GM13977 (cell line): ENCODE measurements at regions not wholly inside any gene's neighbourhood (a gene's known extent, or its start where the extent isn't known, plus 50 kb on each side); places are given as distances from the start of the nearest gene placed in this dataset.

ENCODE experiments used
- DNase-seq: peaks from one replicate; pipeline ENCODE4 v3.0.0; 2012; ENCODE audit warnings: low spot score
- in situ Hi-C: fragments of 300-500 bp; cut with MboI; formaldehyde crosslinking; loops from one replicate; pipeline ENCODE4 v1.12.0; 2022; ENCODE audit warnings: low sequenced_read_pairs, low pct_unique_long_range_greater_than_20kb, mixed read lengths, inconsistent platforms; ENCODE audit not compliant: unreplicated experiment
- TF ChIP-seq, protein P1 (sequence below): IDR thresholded peaks from 2 replicates; pipeline ENCODE4 v1.5.1; 2012; ENCODE audit warnings: mild to moderate bottlenecking, control low read depth; ENCODE audit not compliant: insufficient read depth; ENCODE audit errors: extremely low read depth, missing control alignments

DNA sequence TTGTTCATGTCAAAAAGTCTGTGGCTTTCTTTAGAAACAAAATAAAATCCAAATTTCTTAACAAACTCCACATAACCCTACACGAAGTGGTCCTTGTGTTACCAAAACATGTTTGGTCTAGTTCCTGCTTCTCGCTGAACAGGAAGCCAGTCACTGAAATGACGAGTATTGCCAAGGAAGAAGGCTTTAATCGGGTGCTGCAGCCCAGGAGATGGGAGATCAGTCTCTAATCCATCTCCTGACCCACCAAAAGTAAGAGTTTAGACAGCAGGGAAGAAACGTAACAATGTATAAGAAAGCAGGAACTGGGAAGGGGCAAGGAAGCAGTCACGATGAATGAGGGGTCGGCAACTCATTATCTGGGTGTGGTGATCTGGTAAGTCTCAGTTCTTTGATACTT lies 144.6 kb upstream of the MAP9 start:
- no peak for DNase-seq
- TF ChIP-seq, protein P1, sequence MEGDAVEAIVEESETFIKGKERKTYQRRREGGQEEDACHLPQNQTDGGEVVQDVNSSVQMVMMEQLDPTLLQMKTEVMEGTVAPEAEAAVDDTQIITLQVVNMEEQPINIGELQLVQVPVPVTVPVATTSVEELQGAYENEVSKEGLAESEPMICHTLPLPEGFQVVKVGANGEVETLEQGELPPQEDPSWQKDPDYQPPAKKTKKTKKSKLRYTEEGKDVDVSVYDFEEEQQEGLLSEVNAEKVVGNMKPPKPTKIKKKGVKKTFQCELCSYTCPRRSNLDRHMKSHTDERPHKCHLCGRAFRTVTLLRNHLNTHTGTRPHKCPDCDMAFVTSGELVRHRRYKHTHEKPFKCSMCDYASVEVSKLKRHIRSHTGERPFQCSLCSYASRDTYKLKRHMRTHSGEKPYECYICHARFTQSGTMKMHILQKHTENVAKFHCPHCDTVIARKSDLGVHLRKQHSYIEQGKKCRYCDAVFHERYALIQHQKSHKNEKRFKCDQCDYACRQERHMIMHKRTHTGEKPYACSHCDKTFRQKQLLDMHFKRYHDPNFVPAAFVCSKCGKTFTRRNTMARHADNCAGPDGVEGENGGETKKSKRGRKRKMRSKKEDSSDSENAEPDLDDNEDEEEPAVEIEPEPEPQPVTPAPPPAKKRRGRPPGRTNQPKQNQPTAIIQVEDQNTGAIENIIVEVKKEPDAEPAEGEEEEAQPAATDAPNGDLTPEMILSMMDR: no peak
- in situ Hi-C loops: no loop called here

DNA sequence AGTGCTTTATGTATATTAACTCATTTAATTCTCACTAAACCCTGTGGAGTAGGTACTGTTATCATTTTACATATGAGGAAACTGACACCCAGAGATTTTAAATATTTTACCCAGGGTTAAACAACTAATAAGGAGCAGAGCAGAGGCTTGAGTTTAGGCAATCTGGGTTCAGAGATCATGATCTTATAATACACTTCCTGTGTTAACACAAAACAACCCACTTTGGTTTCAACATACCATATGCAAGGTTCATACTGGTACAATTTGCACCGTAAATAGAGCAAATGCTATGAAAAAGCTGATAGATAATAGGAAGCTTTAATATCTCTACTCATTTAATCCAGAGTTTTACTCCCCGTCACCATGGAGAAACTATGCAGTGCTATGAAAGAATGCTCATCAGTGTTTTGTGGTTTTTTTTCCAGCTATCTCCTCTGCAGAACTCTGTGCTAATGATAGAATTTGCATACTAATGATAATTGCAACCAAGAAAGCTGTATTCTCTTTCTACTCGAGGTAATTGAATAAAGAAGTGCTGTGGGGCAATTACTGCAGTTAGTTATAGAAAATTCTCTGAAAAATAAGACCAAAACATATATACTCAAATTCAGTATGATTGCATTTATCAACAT lies 138.8 kb upstream of the MAP9 start:
- TF ChIP-seq, protein P1: no peak
- DNase-seq: no peak
- in situ Hi-C loops: no loop called here

DNA sequence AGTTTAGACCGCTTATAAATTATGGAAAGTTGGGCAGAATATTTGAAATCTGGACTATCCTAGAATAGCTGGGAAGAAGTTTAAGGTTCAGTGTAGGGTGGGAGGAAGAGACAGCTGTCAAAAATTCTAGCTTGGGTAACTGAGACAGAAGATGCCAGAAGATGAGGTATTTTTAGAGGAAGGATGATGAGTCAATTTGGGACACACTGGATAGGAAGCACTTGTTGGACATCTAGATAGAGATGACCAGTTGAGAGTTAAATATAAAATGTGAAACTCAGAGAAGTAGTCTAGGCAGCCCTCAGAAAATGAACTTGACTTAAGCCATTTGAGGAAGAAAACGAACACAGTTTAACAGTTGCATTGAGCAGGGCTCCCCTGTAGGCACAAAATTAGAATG lies 137.9 kb upstream of the MAP9 start:
- in situ Hi-C loops: no loop called here
- DNase-seq: no peak
- TF ChIP-seq, protein P1: no peak

DNA sequence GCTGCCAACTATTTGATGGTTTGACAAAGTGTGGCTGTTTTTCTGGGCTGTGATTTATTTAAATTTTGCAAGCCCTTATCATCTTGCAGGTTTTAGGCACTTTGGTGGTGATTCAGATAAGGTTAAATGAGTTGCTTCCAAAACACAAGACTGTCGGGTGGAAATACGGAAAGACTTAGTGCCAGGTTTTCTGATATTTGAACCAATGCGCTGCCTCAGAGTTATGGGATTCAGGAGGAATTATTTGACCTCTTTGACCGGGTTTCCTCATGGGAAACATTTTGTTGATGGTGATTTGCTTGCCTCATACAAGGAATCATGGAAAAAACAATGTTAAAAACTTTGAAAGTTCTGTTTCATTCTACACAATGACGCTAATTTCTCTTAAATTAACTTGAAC lies 136.1 kb upstream of the MAP9 start:
- DNase-seq: no peak
- in situ Hi-C loops: no loop called here
- TF ChIP-seq, protein P1: no peak

DNA sequence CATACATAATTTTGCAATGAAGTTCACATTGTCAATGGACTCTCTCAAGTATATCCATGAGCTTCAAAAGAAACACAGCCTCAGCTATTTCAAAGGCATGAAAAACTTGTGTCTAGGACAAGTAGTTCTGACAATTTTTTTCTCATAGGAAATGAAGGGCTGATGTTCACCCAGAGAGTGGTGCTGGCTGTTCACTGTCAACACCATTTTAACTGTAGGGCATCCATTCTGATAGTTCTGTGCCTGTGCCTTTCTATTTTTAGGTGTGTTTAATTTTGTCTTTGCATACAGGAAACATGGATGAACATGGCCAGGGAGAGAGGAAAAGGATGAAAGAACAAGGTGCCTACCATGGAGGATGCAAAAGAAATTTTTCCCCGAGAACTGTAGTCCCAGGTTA lies 135.3 kb upstream of the MAP9 start:
- in situ Hi-C loops: no loop called here
- TF ChIP-seq, protein P1: no peak
- no peak for DNase-seq

DNA sequence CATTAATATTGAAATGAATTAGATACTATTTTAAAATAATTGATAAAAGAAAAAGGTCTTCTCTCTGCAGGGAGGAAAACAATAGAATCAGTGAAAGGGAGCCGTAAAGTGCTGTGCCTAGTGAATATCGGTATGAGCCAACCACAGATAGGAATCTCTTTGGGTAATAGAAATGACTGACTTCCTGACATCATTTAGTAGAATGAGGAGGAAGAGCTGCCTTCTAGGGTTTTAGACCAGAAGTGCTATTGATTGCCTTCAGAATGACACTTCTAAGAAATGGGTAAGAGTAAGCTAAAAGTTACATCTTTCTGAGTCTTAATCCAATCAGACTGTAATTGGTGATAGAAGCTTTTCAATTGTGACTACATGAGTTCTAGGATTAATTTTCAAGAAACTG lies 134.0 kb upstream of the MAP9 start:
- TF ChIP-seq, protein P1: no peak
- in situ Hi-C loops: no loop called here
- DNase-seq: no peak
